H1 (cell line): ENCODE measurements at regions not wholly inside any gene's neighbourhood (a gene's known extent, or its start where the extent isn't known, plus 50 kb on each side); places are given as distances from the start of the nearest gene placed in this dataset.

Source experiments
- ASH2L ChIP-seq: fragments of 200-600, 300-600 bp; sonication (generic); IDR thresholded peaks from one replicate; pipeline ENCODE4 v1.7.1; 2017; ENCODE audit warnings: low read length
- CHD1 ChIP-seq: IDR thresholded peaks from 2 replicates; pipeline ENCODE4 v1.6.1; 2012; ENCODE audit warnings: low read depth, low read length, improper control_type of control experiment
- CTCF ChIP-seq, 3 experiments: IDR thresholded peaks; 1 replicate in 2 of 3; 2 replicates in 1 of 3; pipeline versions ENCODE4 v1.5.1 to v1.6.1; 2011; ENCODE audit warnings: low read length in 3 of 3, mild to moderate bottlenecking in 3 of 3, inconsistent platforms in 2 of 3, low read depth in 1 of 3, moderate library complexity in 1 of 3; ENCODE audit not compliant: insufficient read depth in 1 of 3; ENCODE audit errors: control extremely low read depth in 1 of 3
- GABPA ChIP-seq: IDR thresholded peaks from 2 replicates; pipeline ENCODE4 v1.6.1; 2011; ENCODE audit warnings: mild to moderate bottlenecking, low read length, moderate library complexity, borderline replicate concordance; ENCODE audit not compliant: insufficient read depth
- GTF2F1 ChIP-seq: IDR thresholded peaks from 2 replicates; pipeline ENCODE4 v1.6.1; 2012; ENCODE audit warnings: low read depth, low read length, improper control_type of control experiment, borderline replicate concordance
- HDAC2 ChIP-seq, 2 experiments: fragments of 300-600 bp in 1 of 2; sonication (generic) in 1 of 2; IDR thresholded peaks; 2 replicates each; pipeline ENCODE4 v1.6.1; 2011 to 2012; ENCODE audit warnings: low read depth in 2 of 2, low read length in 2 of 2, mild to moderate bottlenecking in 2 of 2, moderate library complexity in 2 of 2, borderline replicate concordance in 1 of 2, inconsistent platforms in 1 of 2
- KDM5A ChIP-seq: fragments of 200-600 bp; IDR thresholded peaks from 2 replicates; pipeline ENCODE4 v1.7.1; 2012; ENCODE audit warnings: mild to moderate bottlenecking, low read length, inconsistent platforms, mixed read lengths
- MAFK ChIP-seq: IDR thresholded peaks from 2 replicates; pipeline ENCODE4 v1.6.1; 2012; ENCODE audit warnings: low read depth, mild to moderate bottlenecking, improper control_type of control experiment, low read length
- RBBP5 ChIP-seq: IDR thresholded peaks from 2 replicates; pipeline ENCODE4 v1.7.1; 2012; ENCODE audit warnings: low read depth, mild to moderate bottlenecking, inconsistent platforms, low read length, moderate library complexity, borderline replicate concordance
- SP1 ChIP-seq: IDR thresholded peaks from 2 replicates; pipeline ENCODE4 v1.6.1; 2011; ENCODE audit warnings: low read depth, low read length
- SUZ12 ChIP-seq: fragments of 200-600 bp; sonication (generic); IDR thresholded peaks from 2 replicates; pipeline ENCODE4 v1.6.1; 2012; ENCODE audit warnings: mild to moderate bottlenecking, inconsistent platforms, low read length, moderate library complexity, mixed read lengths
- TCF12 ChIP-seq: IDR thresholded peaks from 2 replicates; pipeline ENCODE4 v1.6.1; 2011; ENCODE audit warnings: low read depth, mild to moderate bottlenecking, low read length
- TF ChIP-seq, protein P1 (sequence below): IDR thresholded peaks from 2 replicates; pipeline ENCODE4 v1.6.1; 2012; ENCODE audit warnings: inconsistent platforms

DNA sequence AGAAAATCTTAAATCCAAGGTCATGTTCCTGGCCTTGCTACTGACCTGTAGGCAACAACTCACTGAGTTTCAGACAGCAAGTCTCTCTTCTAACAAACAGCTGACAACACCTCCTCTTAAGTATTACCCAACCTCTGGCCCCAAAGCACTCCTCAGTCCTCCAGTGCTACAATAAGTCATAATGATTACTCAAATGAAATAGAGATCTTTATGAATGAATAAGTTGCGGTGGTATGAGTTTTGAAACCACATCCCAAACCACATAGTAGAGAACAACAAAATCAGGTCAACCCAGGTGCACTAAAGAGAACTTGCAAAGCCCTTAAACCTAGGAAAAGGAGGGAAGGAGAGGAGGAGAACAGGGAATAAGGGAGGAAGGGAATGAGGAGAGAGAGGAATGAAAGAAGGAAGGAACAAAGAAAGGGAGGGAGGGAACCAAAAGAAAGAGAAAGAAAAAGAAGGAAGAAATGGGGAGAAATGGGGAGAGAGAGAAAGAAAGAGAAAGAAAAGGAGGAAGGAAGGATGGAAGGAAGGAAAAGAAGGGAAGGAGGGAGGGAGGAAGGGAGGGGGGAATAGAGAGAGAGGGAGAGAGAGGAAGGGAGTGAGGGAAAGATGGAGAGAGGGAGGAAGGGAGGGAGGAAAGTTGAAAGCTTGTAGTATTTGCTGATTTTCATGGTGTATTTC, 142.8 kb upstream of the CALCR start:
- no peak for TF ChIP-seq TCF12
- no peak for TF ChIP-seq MAFK
- no peak for TF ChIP-seq CHD1
- TF ChIP-seq GABPA: no peak
- TF ChIP-seq, protein P1, sequence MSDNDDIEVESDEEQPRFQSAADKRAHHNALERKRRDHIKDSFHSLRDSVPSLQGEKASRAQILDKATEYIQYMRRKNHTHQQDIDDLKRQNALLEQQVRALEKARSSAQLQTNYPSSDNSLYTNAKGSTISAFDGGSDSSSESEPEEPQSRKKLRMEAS: no peak
- TF ChIP-seq SUZ12: no peak
- TF ChIP-seq CTCF (IDR thresholded peaks at IDR 0.05; ENCODE audit: control extremely low read depth in 1 of 3, insufficient read depth in 1 of 3, low read depth in 1 of 3, low read length in 3 of 3): no peak
- TF ChIP-seq KDM5A: no peak
- TF ChIP-seq GTF2F1: no peak
- no peak for TF ChIP-seq HDAC2 (IDR thresholded peaks at IDR 0.05; ENCODE audit: borderline replicate concordance in 1 of 2, low read depth in 2 of 2, low read length in 2 of 2)
- no peak for TF ChIP-seq RBBP5
- no peak for TF ChIP-seq SP1
- TF ChIP-seq ASH2L: no peak
